ENCODE measurements at regions not wholly inside any gene's neighbourhood (a gene's known extent, or its start where the extent isn't known, plus 50 kb on each side); places are given as distances from the start of the nearest gene placed in this dataset.

- TF ChIP-seq CTCF (IDR thresholded peaks at IDR 0.05; ENCODE audit: low read depth, low read length) (no peak), EZH2phosphoT487 (IDR thresholded peaks at IDR 0.05; ENCODE audit: low read depth) (no peak)
These were observed 531.7 kb upstream of the TOM1L1 start for GRCh38 chr17:54368906-54369305.

Measured in OCI-LY3 (cell line).